ENCODE measurements at regions not wholly inside any gene's neighbourhood (a gene's known extent, or its start where the extent isn't known, plus 50 kb on each side); places are given as distances from the start of the nearest gene placed in this dataset.

GRCh38 chr3:88211096-88211890 is 61.5 kb downstream of the C3orf38 start:
- TF ChIP-seq, protein P1, sequence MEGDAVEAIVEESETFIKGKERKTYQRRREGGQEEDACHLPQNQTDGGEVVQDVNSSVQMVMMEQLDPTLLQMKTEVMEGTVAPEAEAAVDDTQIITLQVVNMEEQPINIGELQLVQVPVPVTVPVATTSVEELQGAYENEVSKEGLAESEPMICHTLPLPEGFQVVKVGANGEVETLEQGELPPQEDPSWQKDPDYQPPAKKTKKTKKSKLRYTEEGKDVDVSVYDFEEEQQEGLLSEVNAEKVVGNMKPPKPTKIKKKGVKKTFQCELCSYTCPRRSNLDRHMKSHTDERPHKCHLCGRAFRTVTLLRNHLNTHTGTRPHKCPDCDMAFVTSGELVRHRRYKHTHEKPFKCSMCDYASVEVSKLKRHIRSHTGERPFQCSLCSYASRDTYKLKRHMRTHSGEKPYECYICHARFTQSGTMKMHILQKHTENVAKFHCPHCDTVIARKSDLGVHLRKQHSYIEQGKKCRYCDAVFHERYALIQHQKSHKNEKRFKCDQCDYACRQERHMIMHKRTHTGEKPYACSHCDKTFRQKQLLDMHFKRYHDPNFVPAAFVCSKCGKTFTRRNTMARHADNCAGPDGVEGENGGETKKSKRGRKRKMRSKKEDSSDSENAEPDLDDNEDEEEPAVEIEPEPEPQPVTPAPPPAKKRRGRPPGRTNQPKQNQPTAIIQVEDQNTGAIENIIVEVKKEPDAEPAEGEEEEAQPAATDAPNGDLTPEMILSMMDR (IDR thresholded peaks at IDR 0.05; ENCODE audit: low read depth, low read length) = no peak
- TF ChIP-seq POLR2A (IDR thresholded peaks at IDR 0.05; ENCODE audit: extremely low read depth, insufficient read length) = no peak

Measured in NB4 (cell line).